HEK293 (cell line): ENCODE measurements at regions not wholly inside any gene's neighbourhood (a gene's known extent, or its start where the extent isn't known, plus 50 kb on each side); places are given as distances from the start of the nearest gene placed in this dataset.

Source experiments
- CTCF ChIA-PET: fragments of 350-600 bp; formaldehyde crosslinking; extraction: SDS; loops from one replicate; lab custom pipeline; 2021; ENCODE audit warnings: antibody characterized with exemption; lab: Yijun Ruan, JAX
- POLR2A ChIA-PET: fragments of 300-600 bp; formaldehyde crosslinking; extraction: SDS; loops from one replicate; lab custom pipeline; 2020; ENCODE audit warnings: antibody characterized with exemption, inconsistent platforms; lab: Yijun Ruan, JAX
- H3K27ac ChIP-seq: fragments of 200-500 bp; sonication (Bioruptor generic); 2 replicates; pipeline ENCODE4 v1.5.1; 2014; ENCODE audit warnings: low read depth, low read length, control low read depth, inconsistent platforms; ENCODE audit errors: extremely low read depth
- H3K36me3 ChIP-seq, 2 experiments: fragments of 200-500 bp in 1 of 2; sonication (Bioruptor generic) in 1 of 2; 1 replicate in 1 of 2; 2 replicates in 1 of 2; pipeline ENCODE4 v1.5.1; 2014 to 2017; ENCODE audit warnings: inconsistent platforms in 2 of 2, low read length in 2 of 2; ENCODE audit not compliant: control insufficient read depth in 2 of 2, insufficient read depth in 1 of 2
- H3K4me1 ChIP-seq: fragments of 200-500 bp; sonication (Bioruptor generic); 2 replicates; pipeline ENCODE4 v1.5.1; 2014; ENCODE audit warnings: mild to moderate bottlenecking, low read length, inconsistent platforms; ENCODE audit not compliant: control insufficient read depth, insufficient read depth
- H3K4me3 ChIP-seq: 2 replicates; pipeline ENCODE4 v1.5.1; 2011; ENCODE audit warnings: low read depth, mild to moderate bottlenecking, control low read depth, low read length, moderate library complexity
- H3K9me3 ChIP-seq: fragments of 200-500 bp; sonication (Bioruptor generic); 2 replicates; pipeline ENCODE4 v1.5.1; 2014; ENCODE audit warnings: low read depth, low read length, inconsistent platforms; ENCODE audit not compliant: control insufficient read depth, insufficient read depth
- BCL11A ChIP-seq: fragments of 450-650 bp; formaldehyde crosslinking; IDR thresholded peaks from 2 replicates; pipeline ENCODE4 v1.5.1; 2016; ENCODE audit warnings: low read depth, missing biosample characterization, missing genetic modification characterization
- FEZF1 ChIP-seq: fragments of 450-650 bp; formaldehyde crosslinking; IDR thresholded peaks from 2 replicates; pipeline ENCODE4 v1.5.1; 2016; ENCODE audit warnings: missing biosample characterization, missing genetic modification characterization
- GLI2 ChIP-seq: fragments of 450-650 bp; formaldehyde crosslinking; IDR thresholded peaks from 2 replicates; pipeline ENCODE4; 2017; ENCODE audit warnings: missing biosample characterization, missing genetic modification characterization, low read depth, borderline replicate concordance
- OSR2 ChIP-seq: fragments of 450-650 bp; formaldehyde crosslinking; IDR thresholded peaks from 2 replicates; pipeline ENCODE4 v1.5.1; 2016; ENCODE audit warnings: missing biosample characterization, missing genetic modification characterization
- SP2 ChIP-seq: fragments of 450-650 bp; formaldehyde crosslinking; IDR thresholded peaks from 2 replicates; pipeline ENCODE4 v1.5.1; 2016; ENCODE audit warnings: missing biosample characterization, missing genetic modification characterization
- TCF7L2 ChIP-seq: IDR thresholded peaks from 2 replicates; pipeline ENCODE4 v1.6.1; 2011; ENCODE audit warnings: low read depth, mild to moderate bottlenecking, inconsistent platforms, low read length, moderate library complexity, borderline replicate concordance
- ZBTB17 ChIP-seq: fragments of 450-650 bp; formaldehyde crosslinking; IDR thresholded peaks from 2 replicates; pipeline ENCODE4 v1.5.1; 2016; ENCODE audit warnings: missing biosample characterization, missing genetic modification characterization
- ZBTB21 ChIP-seq: fragments of 450-650 bp; formaldehyde crosslinking; IDR thresholded peaks from 2 replicates; pipeline ENCODE4 v1.5.1; 2017; ENCODE audit warnings: missing biosample characterization, missing genetic modification characterization
- ZIC2 ChIP-seq: fragments of 450-650 bp; formaldehyde crosslinking; IDR thresholded peaks from 2 replicates; pipeline ENCODE4 v1.5.1; 2016; ENCODE audit warnings: missing biosample characterization, missing genetic modification characterization
- ZNF148 ChIP-seq: fragments of 450-650 bp; formaldehyde crosslinking; IDR thresholded peaks from 2 replicates; pipeline ENCODE4 v1.5.0; 2017; ENCODE audit warnings: missing biosample characterization, missing genetic modification characterization, borderline replicate concordance
- ZNF280C ChIP-seq: fragments of 450-650 bp; formaldehyde crosslinking; IDR thresholded peaks from 2 replicates; pipeline ENCODE4 v1.5.1; 2016; ENCODE audit warnings: missing biosample characterization, missing genetic modification characterization
- ZNF518A ChIP-seq: fragments of 450-650 bp; formaldehyde crosslinking; conservative IDR thresholded peaks from 2 replicates; pipeline ENCODE4 v1.5.1; 2016; ENCODE audit warnings: low read depth, missing biosample characterization, missing genetic modification characterization
- ZNF571 ChIP-seq: fragments of 450-650 bp; formaldehyde crosslinking; IDR thresholded peaks from 2 replicates; pipeline ENCODE4 v1.5.0; 2017; ENCODE audit warnings: missing biosample characterization, missing genetic modification characterization
- ZNF629 ChIP-seq: fragments of 450-650 bp; formaldehyde crosslinking; IDR thresholded peaks from 2 replicates; pipeline ENCODE4 v1.5.1; 2017; ENCODE audit warnings: missing biosample characterization, missing genetic modification characterization
- ZNF658 ChIP-seq: fragments of 450-650 bp; formaldehyde crosslinking; IDR thresholded peaks from 2 replicates; pipeline ENCODE4; 2016; ENCODE audit warnings: missing biosample characterization, missing genetic modification characterization
- ZNF830 ChIP-seq: fragments of 450-650 bp; IDR thresholded peaks from 2 replicates; pipeline ENCODE4 v1.5.0; 2018; ENCODE audit warnings: missing biosample characterization, missing genetic modification characterization, low read depth, mild to moderate bottlenecking, moderate library complexity

- H3K27ac ChIP-seq: no peak overlapping the region; the same call in 1 of the 2 replicates
- TF ChIP-seq FEZF1 (peak; percentile 28; the same call in 1 of the 2 replicates), ZBTB17 (no peak), ZNF629 (tag by site-specific recombination) (no peak), ZNF830 (no peak), ZNF148 (tag by site-specific recombination) (no peak), ZNF280C (no peak), TCF7L2 (peak; percentile 63; the same call in 1 of the 2 replicates), ZNF518A (tag by site-specific recombination) (no peak), ZIC2 (tag by site-specific recombination) (peak; percentile 74), BCL11A (tag by site-specific recombination) (no peak), ZNF658 (tag by site-specific recombination) (no peak), GLI2 (tag by site-specific recombination) (no peak), ZBTB21 (tag by site-specific recombination) (no peak), SP2 (no peak), OSR2 (tag by site-specific recombination) (0 out of 2 replicates have a peak, but pooled peaks have one; percentile 15), ZNF571 (tag by site-specific recombination) (no peak)
- no peak overlapping the region for H3K4me3 ChIP-seq
- ChIA-PET POLR2A (no interaction called here), CTCF (interaction anchor here (0.5 kb wide), 1 partner anchor 20 kb away, joined by 5 read pairs; no protein-coding TSS in a partner anchor)
- H3K9me3 ChIP-seq: no peaks in the 10 kb centered on the region
- H3K36me3 ChIP-seq: no peaks in the 10 kb centered on the region
- H3K4me1 ChIP-seq: no peaks in the 10 kb centered on the region; the same call in 1 of the 2 replicates
These were observed 352.8 kb upstream of the SEMA6D start for GRCh38 chr15:47364230-47365141.
